GM12878 (cell line): ENCODE measurements at regions not wholly inside any gene's neighbourhood (a gene's known extent, or its start where the extent isn't known, plus 50 kb on each side); places are given as distances from the start of the nearest gene placed in this dataset.

ENCODE experiments used
- ATAC-seq: fragments of 200-7000 bp; cut with Tn5 transposase; 3 replicates; pipeline ENCODE4 v1.9.1; 2020; ENCODE audit warnings: mild to moderate bottlenecking, moderate library complexity
- BruUV-seq: library from RNA; stranded (reverse); fragments of 400-500 nt; replicated peaks from 2 replicates; lab custom pipeline; 2021; lab: Mats Ljungman, UMichigan
- CTCF ChIA-PET: fragments of 300-600 bp; sonication (Branson Sonifier 250); formaldehyde crosslinking; extraction: SDS; loops from one replicate; lab custom pipeline; 2021; ENCODE audit warnings: inconsistent platforms; lab: Yijun Ruan, JAX
- POLR2A ChIA-PET: fragments of 350-600 bp; formaldehyde crosslinking; extraction: SDS; loops from one replicate; lab custom pipeline; 2021; ENCODE audit warnings: inconsistent platforms; lab: Charles Lee
- RAD21 ChIA-PET: fragments of 300-600 bp; sonication (Branson Sonifier 250); formaldehyde crosslinking; loops from one replicate; lab custom pipeline; 2023; ENCODE audit warnings: antibody characterized with exemption; ENCODE audit not compliant: unreplicated experiment; lab: Charles Lee
- SMC1A ChIA-PET: fragments of 300-600 bp; sonication (Branson Sonifier 250); formaldehyde crosslinking; loops from one replicate; lab custom pipeline; 2023; ENCODE audit not compliant: unreplicated experiment, uncharacterized antibody; lab: Charles Lee
- DNase-seq: peaks from one replicate; pipeline ENCODE4 v3.0.0-alpha.2; 2011; ENCODE audit warnings: low read depth, low spot score
- FAIRE-seq: peaks from 3 replicates; lab custom pipeline; 2011; peaks lifted over from hg19 to GRCh38; lab: Jason Lieb, UNC
- H2AFZ ChIP-seq: 2 replicates; pipeline ENCODE4 v1.6.0; 2011; ENCODE audit warnings: low read depth, low read length, control low read depth; ENCODE audit not compliant: control insufficient read depth
- H3K27ac ChIP-seq: 2 replicates; pipeline ENCODE4 v1.5.1; 2011; ENCODE audit warnings: control low read depth; ENCODE audit not compliant: control insufficient read depth, insufficient read depth
- H3K27me3 ChIP-seq, 2 experiments: replicated peaks in 1 of 2; 2 replicates each; pipeline versions ENCODE4 v1.6.0 to v1.6.1; 2011; ENCODE audit warnings: low read length in 1 of 2; ENCODE audit not compliant: control insufficient read depth in 2 of 2, insufficient read depth in 2 of 2
- H3K36me3 ChIP-seq, 2 experiments: 2 replicates each; pipeline ENCODE4 v1.5.1; 2011; ENCODE audit warnings: low read length in 1 of 2; ENCODE audit not compliant: control insufficient read depth in 2 of 2, insufficient read depth in 2 of 2
- H3K4me1 ChIP-seq: 2 replicates; pipeline ENCODE4 v1.6.1; 2011; ENCODE audit warnings: mild to moderate bottlenecking, low read length, moderate library complexity, mixed read lengths; ENCODE audit not compliant: control insufficient read depth, insufficient read depth
- H3K4me2 ChIP-seq: 2 replicates; pipeline ENCODE4 v1.6.0; 2011; ENCODE audit warnings: control low read depth; ENCODE audit not compliant: control insufficient read depth, insufficient read depth
- H3K4me3 ChIP-seq: fragments of 200-600 bp; sonication (generic); 2 replicates; pipeline ENCODE4 v1.5.1; 2016
- H3K79me2 ChIP-seq: 2 replicates; pipeline ENCODE4 v1.6.0; 2011; ENCODE audit warnings: low read length; ENCODE audit not compliant: control insufficient read depth, insufficient read depth
- H3K9ac ChIP-seq: 2 replicates; pipeline ENCODE4 v1.8.0; 2011; ENCODE audit warnings: low read length, control low read depth, mixed read lengths; ENCODE audit not compliant: control insufficient read depth, insufficient read depth
- H3K9me3 ChIP-seq: replicated peaks from 3 replicates; pipeline ENCODE4 v1.5.1; 2011; ENCODE audit warnings: mild to moderate bottlenecking, low read length; ENCODE audit not compliant: control insufficient read depth, insufficient read depth
- H4K20me1 ChIP-seq: 2 replicates; pipeline ENCODE4 v1.6.0; 2011; ENCODE audit not compliant: control insufficient read depth, insufficient read depth
- FOS ChIP-seq: IDR thresholded peaks from 3 replicates; pipeline ENCODE4 v1.6.1; 2011; ENCODE audit warnings: borderline replicate concordance; ENCODE audit not compliant: insufficient read length; ENCODE audit errors: extremely low read depth
- FOXK2 ChIP-seq: fragments of 450-650 bp; IDR thresholded peaks from 2 replicates; pipeline ENCODE4 v1.6.1; 2017; ENCODE audit warnings: mild to moderate bottlenecking, moderate library complexity
- HDGF ChIP-seq: fragments of 450-650 bp; IDR thresholded peaks from 2 replicates; pipeline ENCODE4 v1.6.1; 2016; ENCODE audit warnings: antibody characterized with exemption
- NBN ChIP-seq: fragments of 450-650 bp; IDR thresholded peaks from 2 replicates; pipeline ENCODE4 v1.6.1; 2016
- NFYB ChIP-seq: IDR thresholded peaks from 2 replicates; pipeline ENCODE4 v1.6.1; 2011; ENCODE audit warnings: low read depth, mild to moderate bottlenecking, low read length, improper control_type of control experiment, moderate library complexity; ENCODE audit not compliant: insufficient read depth
- PAX8 ChIP-seq: fragments of 450-650 bp; IDR thresholded peaks from 2 replicates; pipeline ENCODE4 v1.6.1; 2017; ENCODE audit warnings: mild to moderate bottlenecking, moderate library complexity
- ZNF24 ChIP-seq: fragments of 450-650 bp; IDR thresholded peaks from 2 replicates; pipeline ENCODE4 v1.6.1; 2017; ENCODE audit warnings: antibody characterized with exemption, mild to moderate bottlenecking
- in situ Hi-C: fragments of 300-500 bp; cut with MboI; formaldehyde crosslinking; loops from 9 replicates; pipeline ENCODE4 v1.14.3; 2018; ENCODE audit warnings: mixed read lengths
- intact Hi-C: fragments of 100-400 bp; cut with micrococcal nuclease; formaldehyde crosslinking; loops from one replicate; pipeline ENCODE4 v1.14.2; 2022; ENCODE audit not compliant: unreplicated experiment
- TF ChIP-seq, protein P1 (sequence below): fragments of 450-650 bp; formaldehyde crosslinking; IDR thresholded peaks from 2 replicates; pipeline ENCODE4 v1.4.0; 2022; ENCODE audit warnings: mild to moderate bottlenecking, moderate library complexity
- TF ChIP-seq, protein P2 (sequence below): fragments of 450-650 bp; IDR thresholded peaks from 2 replicates; pipeline ENCODE4 v1.6.1; 2016; ENCODE audit warnings: mild to moderate bottlenecking, moderate library complexity, borderline replicate concordance

DNA sequence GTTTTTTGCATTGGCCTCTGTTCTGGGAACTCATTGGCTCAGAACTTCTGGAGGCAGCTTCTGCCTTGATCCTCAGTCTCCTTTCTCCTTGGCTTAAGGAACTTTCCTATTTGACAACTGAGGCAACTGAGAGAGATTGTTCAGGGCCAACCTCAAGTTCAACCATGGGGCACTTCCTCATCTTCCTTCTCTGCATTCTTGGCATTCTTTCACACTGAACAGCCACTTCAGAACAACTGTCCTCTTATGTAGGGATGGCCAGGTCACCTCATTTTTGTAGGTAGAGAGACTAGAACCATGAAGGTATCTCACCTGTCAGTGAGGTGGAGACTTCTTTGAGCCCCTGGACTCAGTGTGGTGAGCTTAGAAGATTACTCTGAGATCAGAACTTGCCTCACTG is 63.0 kb upstream of the NRXN3 start:
- intact Hi-C loops: no loop called here
- RAD21 ChIA-PET: no interaction called here
- SMC1A ChIA-PET: no interaction called here

More for the DNA sequence above, 63.0 kb upstream of the NRXN3 start:
- no peak overlapping the region for H3K27ac ChIP-seq
- H3K4me3 ChIP-seq: no peak overlapping the region
- no peaks in the 10 kb centered on the region for H3K9me3 ChIP-seq
- DNase-seq (no peak), ATAC-seq (no peak)
- no peak overlapping the region for H2AFZ ChIP-seq
- H3K27me3 ChIP-seq: no peaks in the 10 kb centered on the region; a peak in 1 of 4 replicates
- BruUV-seq: no TSS peak
- H3K9ac ChIP-seq: no peak overlapping the region
- no peaks in the 10 kb centered on the region for H3K79me2 ChIP-seq
- H3K36me3 ChIP-seq: no peaks in the 10 kb centered on the region
- no peak for TF ChIP-seq NFYB
- TF ChIP-seq NBN: no peak
- no peak for TF ChIP-seq HDGF
- no peak for TF ChIP-seq PAX8
- no peak for TF ChIP-seq FOXK2
- TF ChIP-seq, protein P1, sequence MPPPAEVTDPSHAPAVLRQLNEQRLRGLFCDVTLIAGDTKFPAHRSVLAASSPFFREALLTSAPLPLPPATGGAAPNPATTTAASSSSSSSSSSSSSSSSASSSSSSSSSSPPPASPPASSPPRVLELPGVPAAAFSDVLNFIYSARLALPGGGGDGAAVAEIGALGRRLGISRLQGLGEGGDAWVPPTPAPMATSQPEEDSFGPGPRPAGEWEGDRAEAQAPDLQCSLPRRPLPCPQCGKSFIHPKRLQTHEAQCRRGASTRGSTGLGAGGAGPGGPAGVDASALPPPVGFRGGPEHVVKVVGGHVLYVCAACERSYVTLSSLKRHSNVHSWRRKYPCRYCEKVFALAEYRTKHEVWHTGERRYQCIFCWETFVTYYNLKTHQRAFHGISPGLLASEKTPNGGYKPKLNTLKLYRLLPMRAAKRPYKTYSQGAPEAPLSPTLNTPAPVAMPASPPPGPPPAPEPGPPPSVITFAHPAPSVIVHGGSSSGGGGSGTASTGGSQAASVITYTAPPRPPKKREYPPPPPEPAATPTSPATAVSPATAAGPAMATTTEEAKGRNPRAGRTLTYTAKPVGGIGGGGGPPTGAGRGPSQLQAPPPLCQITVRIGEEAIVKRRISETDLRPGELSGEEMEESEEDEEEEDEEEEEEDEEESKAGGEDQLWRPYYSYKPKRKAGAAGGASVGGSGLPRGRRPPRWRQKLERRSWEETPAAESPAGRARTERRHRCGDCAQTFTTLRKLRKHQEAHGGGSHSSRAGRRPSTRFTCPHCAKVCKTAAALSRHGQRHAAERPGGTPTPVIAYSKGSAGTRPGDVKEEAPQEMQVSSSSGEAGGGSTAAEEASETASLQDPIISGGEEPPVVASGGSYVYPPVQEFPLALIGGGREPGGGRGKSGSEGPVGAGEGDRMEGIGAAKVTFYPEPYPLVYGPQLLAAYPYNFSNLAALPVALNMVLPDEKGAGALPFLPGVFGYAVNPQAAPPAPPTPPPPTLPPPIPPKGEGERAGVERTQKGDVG: no peak
- TF ChIP-seq, protein P2, sequence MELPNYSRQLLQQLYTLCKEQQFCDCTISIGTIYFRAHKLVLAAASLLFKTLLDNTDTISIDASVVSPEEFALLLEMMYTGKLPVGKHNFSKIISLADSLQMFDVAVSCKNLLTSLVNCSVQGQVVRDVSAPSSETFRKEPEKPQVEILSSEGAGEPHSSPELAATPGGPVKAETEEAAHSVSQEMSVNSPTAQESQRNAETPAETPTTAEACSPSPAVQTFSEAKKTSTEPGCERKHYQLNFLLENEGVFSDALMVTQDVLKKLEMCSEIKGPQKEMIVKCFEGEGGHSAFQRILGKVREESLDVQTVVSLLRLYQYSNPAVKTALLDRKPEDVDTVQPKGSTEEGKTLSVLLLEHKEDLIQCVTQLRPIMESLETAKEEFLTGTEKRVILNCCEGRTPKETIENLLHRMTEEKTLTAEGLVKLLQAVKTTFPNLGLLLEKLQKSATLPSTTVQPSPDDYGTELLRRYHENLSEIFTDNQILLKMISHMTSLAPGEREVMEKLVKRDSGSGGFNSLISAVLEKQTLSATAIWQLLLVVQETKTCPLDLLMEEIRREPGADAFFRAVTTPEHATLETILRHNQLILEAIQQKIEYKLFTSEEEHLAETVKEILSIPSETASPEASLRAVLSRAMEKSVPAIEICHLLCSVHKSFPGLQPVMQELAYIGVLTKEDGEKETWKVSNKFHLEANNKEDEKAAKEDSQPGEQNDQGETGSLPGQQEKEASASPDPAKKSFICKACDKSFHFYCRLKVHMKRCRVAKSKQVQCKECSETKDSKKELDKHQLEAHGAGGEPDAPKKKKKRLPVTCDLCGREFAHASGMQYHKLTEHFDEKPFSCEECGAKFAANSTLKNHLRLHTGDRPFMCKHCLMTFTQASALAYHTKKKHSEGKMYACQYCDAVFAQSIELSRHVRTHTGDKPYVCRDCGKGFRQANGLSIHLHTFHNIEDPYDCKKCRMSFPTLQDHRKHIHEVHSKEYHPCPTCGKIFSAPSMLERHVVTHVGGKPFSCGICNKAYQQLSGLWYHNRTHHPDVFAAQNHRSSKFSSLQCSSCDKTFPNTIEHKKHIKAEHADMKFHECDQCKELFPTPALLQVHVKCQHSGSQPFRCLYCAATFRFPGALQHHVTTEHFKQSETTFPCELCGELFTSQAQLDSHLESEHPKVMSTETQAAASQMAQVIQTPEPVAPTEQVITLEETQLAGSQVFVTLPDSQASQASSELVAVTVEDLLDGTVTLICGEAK: no peak
- TF ChIP-seq FOS: no peak
- TF ChIP-seq ZNF24: no peak
- TF ChIP-seq, all 136 proteins: peak for 0
- CTCF ChIA-PET: no interaction called here
- FAIRE-seq: no peak
- H4K20me1 ChIP-seq: no peaks in the 10 kb centered on the region
- no peak overlapping the region for H3K4me2 ChIP-seq
- H3K4me1 ChIP-seq: no peaks in the 10 kb centered on the region
- in situ Hi-C loops: no loop called here
- POLR2A ChIA-PET: no interaction called here
